ENCODE measurements at regions not wholly inside any gene's neighbourhood (a gene's known extent, or its start where the extent isn't known, plus 50 kb on each side); places are given as distances from the start of the nearest gene placed in this dataset.

GRCh38 chr3:53941950-53942349, 50.3 kb upstream of the SELENOK start:
- TF ChIP-seq POLR2A (IDR thresholded peaks at IDR 0.05) (no peak), CTCF (IDR thresholded peaks at IDR 0.05) (no peak)

Measured in thyroid gland (tissue), 4 donors.